ENCODE measurements at regions not wholly inside any gene's neighbourhood (a gene's known extent, or its start where the extent isn't known, plus 50 kb on each side); places are given as distances from the start of the nearest gene placed in this dataset.

- TF ChIP-seq CTCF (IDR thresholded peaks at IDR 0.05; ENCODE audit: low read depth, low read length, missing input control) (no peak), JUND (IDR thresholded peaks at IDR 0.05) (no peak), YY1 (IDR thresholded peaks at IDR 0.05) (no peak), RAD21 (IDR thresholded peaks at IDR 0.05) (no peak), TAF1 (conservative IDR thresholded peaks at IDR 0.05) (no peak), ATF3 (IDR thresholded peaks at IDR 0.05) (no peak), SP1 (IDR thresholded peaks at IDR 0.05) (no peak)
Measured at GRCh38 chrX:69083361-69083760, 81.9 kb downstream of the PJA1 start.

Data from liver (tissue), 3 donors.